Mucosa of stomach (tissue), 1 donor: ENCODE measurements at regions not wholly inside any gene's neighbourhood (a gene's known extent, or its start where the extent isn't known, plus 50 kb on each side); places are given as distances from the start of the nearest gene placed in this dataset.

Experiments used
- H3K27me3 ChIP-seq: one replicate; pipeline ENCODE4 v1.7.0; 2013; ENCODE audit warnings: mild to moderate bottlenecking, low read length; ENCODE audit not compliant: control insufficient read depth, insufficient read depth
- H3K36me3 ChIP-seq: one replicate; pipeline ENCODE4 v1.7.0; 2013; ENCODE audit warnings: low read length; ENCODE audit not compliant: control insufficient read depth, insufficient read depth
- H3K4me1 ChIP-seq: one replicate; pipeline ENCODE4 v1.7.0; 2013; ENCODE audit warnings: mild to moderate bottlenecking, low read length; ENCODE audit not compliant: control insufficient read depth, insufficient read depth
- H3K4me3 ChIP-seq: one replicate; pipeline ENCODE4 v1.7.0; 2013; ENCODE audit warnings: low read length
- H3K9ac ChIP-seq: one replicate; pipeline ENCODE4 v1.7.0; 2013; ENCODE audit warnings: mild to moderate bottlenecking, low read length, moderate library complexity
- H3K9me3 ChIP-seq: one replicate; pipeline ENCODE4 v1.7.0; 2013; ENCODE audit warnings: mild to moderate bottlenecking, low read length, moderate library complexity; ENCODE audit not compliant: control insufficient read depth
- donor health status: Pancreatic carcinoma.

DNA sequence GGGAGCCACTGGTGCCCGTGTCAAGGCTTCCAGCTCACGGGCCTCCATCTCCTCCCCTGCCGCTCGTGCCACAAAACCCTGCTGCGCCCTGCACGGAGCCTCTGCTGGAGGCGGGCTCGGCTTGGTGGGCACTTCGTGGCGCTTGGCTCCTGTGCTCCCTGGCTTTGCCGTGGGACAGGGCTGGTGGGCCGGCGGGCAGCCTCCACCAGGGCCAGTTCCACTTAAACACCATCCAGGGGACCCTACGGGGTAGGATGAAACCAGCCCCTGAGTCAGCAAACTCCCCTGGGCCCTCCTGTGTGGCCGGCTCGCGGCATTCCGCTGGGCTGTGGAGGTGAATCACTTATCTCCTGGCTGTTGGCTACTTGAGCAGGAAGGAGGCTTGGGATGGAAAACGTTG is 1304.6 kb downstream of the BRD1 start:
- Histone ChIP-seq H3K27me3 (no peaks in the 10 kb centered on the region), H3K4me1 (no peaks in the 10 kb centered on the region), H3K9me3 (no peaks in the 10 kb centered on the region), H3K36me3 (no peaks in the 10 kb centered on the region), H3K4me3 (no peak overlapping the region), H3K9ac (no peak overlapping the region)

DNA sequence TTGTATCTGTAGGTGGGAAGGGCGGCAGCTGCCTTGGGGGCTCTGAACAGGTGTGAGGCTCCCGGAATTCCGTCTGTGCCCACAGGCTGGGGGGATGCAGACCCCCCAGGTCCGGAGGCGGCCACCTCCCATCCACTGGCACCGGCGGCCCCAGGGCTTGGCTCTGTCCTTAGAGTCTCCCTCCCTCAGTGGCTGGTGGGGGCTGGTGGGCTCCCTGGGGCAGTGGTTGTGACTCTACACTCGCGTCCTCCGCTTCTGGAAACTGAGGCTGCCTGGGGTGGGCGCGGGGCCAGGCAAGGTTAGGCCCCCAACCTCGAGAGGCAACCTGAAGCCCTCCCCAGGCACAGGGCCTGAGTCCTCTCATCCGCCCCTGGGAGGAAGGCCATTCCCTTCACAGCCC is 1305.4 kb downstream of the BRD1 start:
- Histone ChIP-seq H3K27me3 (no peaks in the 10 kb centered on the region), H3K4me1 (no peaks in the 10 kb centered on the region), H3K9me3 (no peaks in the 10 kb centered on the region), H3K9ac (no peak overlapping the region), H3K36me3 (no peaks in the 10 kb centered on the region), H3K4me3 (no peak overlapping the region)

DNA sequence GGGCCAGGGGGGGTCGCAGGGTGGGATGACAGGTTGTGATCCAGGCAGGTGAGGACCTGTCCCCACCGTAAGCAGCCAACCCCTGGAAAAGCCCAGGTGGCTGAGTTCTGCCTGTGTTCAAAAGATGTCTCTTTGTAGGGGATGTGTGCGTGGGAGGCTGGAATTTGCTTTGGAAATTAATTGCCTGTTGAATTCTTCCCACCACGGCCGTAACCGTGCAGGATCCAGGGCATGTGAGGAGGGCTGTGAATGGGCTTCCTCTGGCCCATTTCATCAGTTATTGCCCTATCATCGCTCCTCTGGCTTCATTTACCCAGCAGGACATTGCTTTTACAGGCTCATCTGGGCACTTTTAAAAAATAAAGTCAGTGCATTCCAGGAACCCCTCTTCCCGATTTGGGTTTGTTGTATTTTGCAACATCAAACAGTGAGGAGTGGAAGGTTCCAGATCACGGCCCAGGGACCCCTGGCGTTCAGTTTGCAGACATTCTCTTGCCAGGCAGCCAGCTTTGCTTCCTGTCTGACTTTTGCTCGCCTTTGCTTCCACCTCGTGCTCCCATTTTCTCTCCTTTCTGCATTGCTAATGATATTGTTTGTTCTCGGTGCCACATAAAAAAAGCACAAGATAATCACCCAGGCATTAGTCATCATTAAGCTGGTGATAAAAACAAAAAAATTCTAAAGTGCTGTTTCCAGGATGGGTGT is 1306.6 kb downstream of the BRD1 start:
- Histone ChIP-seq H3K27me3 (no peaks in the 10 kb centered on the region), H3K36me3 (no peaks in the 10 kb centered on the region), H3K9ac (no peak overlapping the region), H3K4me3 (no peak overlapping the region), H3K9me3 (no peaks in the 10 kb centered on the region), H3K4me1 (no peaks in the 10 kb centered on the region)

DNA sequence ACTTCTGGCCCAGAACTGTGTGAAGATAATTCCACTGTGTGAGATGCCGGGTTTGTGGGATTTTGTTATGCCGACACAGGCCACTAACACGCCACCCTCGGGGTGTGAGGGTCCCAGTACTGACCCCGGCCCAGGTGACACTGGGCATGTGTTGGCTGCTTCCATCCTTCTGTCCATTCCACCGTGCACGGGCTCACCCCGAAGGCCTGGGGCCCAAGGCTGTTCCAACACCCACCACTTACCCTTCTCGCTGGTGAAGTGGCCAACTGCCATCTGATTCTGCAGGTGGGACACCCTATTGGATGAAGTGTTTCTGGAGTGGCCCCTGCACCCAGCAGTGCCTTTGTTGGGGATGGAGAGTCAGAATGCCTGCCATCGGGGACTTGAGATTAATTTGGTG is 1307.5 kb downstream of the BRD1 start:
- Histone ChIP-seq H3K9me3 (no peaks in the 10 kb centered on the region), H3K9ac (no peak overlapping the region), H3K36me3 (no peaks in the 10 kb centered on the region), H3K27me3 (no peaks in the 10 kb centered on the region), H3K4me1 (no peaks in the 10 kb centered on the region), H3K4me3 (no peak overlapping the region)

DNA sequence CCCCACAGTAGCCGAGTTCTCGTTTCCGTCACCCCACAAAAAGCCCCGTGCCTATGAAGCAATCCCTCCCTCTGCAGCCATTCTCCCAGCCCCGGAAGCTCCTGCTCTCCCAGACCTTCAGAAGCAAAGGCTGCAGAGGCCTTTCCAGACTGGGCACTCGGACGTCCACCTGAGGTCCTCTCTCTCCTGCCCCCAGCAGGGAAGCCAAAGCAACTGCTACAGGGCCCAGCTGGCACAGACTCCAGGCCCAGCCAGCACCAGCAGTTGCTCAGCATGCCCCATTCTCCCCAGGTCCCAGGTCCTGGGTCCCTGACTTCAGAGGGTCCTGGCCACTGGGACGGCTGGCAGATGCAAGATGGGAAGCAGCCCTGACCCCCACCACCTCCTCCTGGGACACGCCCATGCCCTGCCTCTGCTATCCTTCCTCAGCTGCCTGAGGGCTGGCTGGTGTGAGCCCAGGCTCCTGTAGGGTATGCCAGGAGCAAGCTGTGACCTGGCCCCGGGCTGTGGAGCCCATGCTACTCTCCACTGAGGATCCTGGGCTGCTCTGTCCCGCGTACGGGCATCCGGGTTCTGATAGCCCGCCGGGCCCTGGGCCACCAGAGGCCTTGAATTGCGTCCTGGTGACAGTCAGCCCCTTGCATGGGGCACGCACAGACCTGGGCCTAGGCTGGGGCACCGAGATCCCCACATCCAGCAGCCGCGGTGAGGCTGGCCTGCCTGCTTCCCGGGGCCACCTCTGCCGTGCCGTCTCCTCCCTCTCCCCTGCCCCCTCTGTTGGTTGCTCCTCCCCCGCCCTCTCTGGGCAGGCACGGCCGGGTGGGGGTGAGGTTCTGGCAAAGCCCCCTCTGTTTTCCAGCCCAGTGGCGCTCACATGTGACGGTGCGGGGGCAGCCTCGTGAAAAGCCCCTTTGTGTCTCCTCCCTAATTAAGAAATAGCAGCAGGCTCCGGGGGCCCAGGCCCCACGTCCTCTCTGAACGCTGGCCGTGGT is 1310.3 kb downstream of the BRD1 start:
- Histone ChIP-seq H3K36me3 (no peaks in the 10 kb centered on the region), H3K27me3 (no peaks in the 10 kb centered on the region), H3K9me3 (no peaks in the 10 kb centered on the region), H3K9ac (no peak overlapping the region), H3K4me3 (no peak overlapping the region), H3K4me1 (no peaks in the 10 kb centered on the region)

DNA sequence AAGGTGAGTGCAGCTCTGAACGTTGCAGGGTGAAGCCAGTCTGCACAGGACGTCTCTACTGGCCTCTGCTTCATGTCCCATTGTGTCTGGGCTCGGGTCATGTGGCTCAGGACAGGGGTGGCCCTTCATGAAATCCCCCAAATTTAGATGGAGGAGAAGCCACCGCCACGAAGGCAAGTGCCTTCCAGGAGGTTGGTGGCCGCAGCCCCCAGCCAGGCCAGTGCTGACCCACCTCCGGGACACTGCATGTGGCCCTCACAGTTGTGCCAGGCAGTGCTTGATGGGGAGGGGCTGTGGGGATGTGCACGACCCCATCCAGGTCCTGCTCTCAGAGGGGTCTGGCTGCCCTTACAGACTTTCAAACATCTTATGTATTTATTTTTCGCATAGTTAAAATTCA is 1311.1 kb downstream of the BRD1 start:
- Histone ChIP-seq H3K4me3 (no peak overlapping the region), H3K4me1 (no peaks in the 10 kb centered on the region), H3K36me3 (no peaks in the 10 kb centered on the region), H3K9me3 (no peaks in the 10 kb centered on the region), H3K27me3 (no peaks in the 10 kb centered on the region), H3K9ac (no peak overlapping the region)

DNA sequence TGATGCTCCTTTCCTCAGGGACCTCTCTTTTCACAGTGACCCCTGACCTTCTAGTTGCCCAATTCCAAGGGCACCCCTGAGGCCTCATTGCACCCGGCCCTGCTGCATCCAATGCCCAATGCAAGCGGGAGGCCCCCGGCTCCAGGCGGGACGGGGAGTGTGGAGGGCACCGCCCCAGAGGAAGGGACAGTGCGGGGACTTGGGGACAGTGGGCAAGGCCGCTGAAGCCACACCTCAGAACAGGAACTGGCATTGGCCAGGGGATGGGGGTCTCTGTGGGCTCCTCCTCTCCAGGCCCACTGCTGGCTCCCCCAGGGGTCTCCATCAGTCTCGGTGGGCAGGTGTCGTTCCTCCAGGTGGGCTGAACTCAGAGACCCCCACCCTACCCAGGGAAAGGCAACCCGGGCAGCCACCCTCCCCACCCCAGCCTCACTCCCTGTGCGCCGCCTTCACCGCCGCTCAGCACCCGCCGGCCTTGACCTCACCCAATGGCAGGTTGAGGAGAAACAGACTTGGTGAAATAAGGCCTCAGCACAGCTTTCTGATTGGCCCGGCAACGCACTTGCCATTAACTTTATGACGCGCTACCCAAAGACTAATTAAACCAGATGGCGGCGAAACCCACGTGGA is 1312.0 kb downstream of the BRD1 start:
- Histone ChIP-seq H3K9ac (no peak overlapping the region), H3K4me1 (no peaks in the 10 kb centered on the region), H3K36me3 (no peaks in the 10 kb centered on the region), H3K27me3 (no peaks in the 10 kb centered on the region), H3K4me3 (no peak overlapping the region), H3K9me3 (no peaks in the 10 kb centered on the region)

DNA sequence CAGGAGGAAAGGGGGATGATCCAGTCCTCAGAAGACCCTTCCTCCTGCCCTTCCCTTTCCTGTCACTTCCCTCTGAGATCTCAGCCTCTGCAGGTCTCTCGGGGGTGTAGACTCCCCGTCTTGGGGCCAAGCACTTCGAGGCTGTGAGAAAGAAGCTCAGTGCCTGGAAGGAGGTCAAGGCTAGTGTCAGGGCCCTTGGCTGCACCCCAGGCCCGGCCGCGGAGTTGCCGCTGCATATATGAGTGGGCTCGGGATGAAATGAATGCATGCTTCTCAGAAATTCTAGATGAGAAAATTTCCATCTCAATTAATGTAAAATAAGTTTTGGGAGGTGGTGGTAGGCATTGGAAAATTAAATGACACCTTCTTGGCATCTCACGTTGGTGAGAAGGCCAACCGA is 1313.7 kb downstream of the BRD1 start:
- Histone ChIP-seq H3K36me3 (no peaks in the 10 kb centered on the region), H3K27me3 (no peaks in the 10 kb centered on the region), H3K9ac (no peak overlapping the region), H3K4me1 (no peaks in the 10 kb centered on the region), H3K9me3 (no peaks in the 10 kb centered on the region), H3K4me3 (no peak overlapping the region)

DNA sequence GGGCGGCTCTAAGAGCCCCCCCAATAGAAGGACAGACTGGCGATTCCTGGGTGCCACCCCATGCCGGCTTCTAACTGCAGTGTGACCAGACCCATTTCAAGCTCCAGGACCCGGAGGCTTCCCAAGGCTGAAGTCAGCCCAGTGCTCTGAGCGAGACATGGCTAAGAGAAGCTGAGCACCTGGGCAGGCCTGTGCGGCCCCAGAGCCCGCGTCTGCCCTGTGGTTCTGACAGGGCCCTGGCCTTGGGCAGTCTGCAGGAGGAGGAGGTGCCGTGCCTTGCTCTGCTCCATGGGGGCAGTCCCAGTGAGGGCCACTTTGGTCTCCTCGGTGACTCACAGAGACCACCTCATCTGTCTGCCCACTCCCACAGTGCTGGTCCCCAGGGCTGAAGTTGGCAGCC is 1314.2 kb downstream of the BRD1 start:
- Histone ChIP-seq H3K27me3 (no peaks in the 10 kb centered on the region), H3K9me3 (no peaks in the 10 kb centered on the region), H3K4me1 (no peaks in the 10 kb centered on the region), H3K36me3 (no peaks in the 10 kb centered on the region), H3K9ac (no peak overlapping the region), H3K4me3 (no peak overlapping the region)

DNA sequence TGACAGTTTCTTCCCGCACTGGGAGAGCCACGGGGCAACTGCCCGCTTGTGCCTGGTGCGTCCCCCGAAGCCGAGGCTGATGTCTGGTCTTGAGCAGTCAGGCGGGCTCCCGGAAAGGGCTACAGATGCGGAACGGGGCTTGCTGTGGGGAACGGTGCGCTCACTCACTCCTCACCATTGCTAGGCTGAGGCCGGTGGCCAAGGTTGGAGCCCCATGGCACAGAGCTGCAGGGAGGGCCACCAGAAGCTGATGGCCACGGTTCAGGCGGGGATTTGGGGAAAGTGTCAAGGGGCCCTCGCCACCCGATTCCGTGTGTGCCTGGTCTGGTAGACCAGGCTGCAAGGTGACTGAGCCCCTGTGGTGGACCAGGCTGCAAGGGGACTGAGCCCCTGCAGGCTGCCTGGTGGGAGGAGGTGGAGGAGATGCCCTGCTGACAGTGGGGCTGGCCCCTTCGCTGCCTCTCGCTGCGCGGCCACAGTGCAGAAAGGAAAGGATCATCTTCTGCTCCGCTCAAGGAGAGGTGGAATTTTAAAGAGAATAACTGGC is 1315.8 kb downstream of the BRD1 start:
- Histone ChIP-seq H3K4me3 (no peak overlapping the region), H3K36me3 (no peaks in the 10 kb centered on the region), H3K9me3 (no peaks in the 10 kb centered on the region), H3K4me1 (no peaks in the 10 kb centered on the region), H3K9ac (no peak overlapping the region), H3K27me3 (no peaks in the 10 kb centered on the region)

DNA sequence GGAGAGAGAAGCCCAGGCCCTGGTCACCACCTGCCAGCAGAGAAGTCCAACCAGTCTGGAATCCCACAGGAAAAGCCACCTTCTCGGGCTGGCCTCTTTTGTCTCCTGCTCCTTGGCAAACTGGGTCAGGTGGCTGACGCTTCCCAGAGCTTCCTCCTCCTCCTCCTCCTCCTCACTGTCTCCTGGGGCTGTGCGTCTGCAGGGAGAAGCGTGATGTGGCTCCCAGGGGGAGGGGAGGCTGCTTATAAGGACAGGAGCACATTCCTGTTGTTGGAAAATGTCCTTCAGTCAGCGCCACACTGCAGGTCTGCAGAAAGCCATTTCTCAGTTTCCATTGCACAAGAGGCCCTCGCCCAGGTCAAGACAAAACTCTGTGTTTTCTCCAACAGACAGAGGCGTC is 1316.5 kb downstream of the BRD1 start:
- Histone ChIP-seq H3K4me1 (no peaks in the 10 kb centered on the region), H3K9ac (no peak overlapping the region), H3K27me3 (no peaks in the 10 kb centered on the region), H3K36me3 (no peaks in the 10 kb centered on the region), H3K4me3 (no peak overlapping the region), H3K9me3 (no peaks in the 10 kb centered on the region)

DNA sequence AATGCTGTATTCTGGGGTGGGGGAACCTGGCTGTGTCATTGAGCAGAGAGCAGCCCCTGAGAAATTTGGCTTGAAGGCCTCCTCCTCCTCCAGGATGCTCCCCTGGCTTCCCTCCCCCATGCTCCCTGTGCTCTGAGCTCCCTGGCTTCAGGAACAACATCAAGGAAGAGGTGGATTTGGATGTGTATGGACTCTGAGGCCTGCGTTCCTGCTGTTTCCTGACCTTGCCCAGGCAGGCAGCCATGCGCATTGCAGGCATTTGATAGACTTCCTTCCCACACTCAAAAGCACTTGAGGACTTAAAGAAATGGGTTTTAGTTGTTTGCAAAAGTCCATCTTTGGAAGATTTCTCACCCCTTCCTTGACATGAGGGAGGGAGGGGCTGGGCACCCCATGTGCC is 1317.1 kb downstream of the BRD1 start:
- Histone ChIP-seq H3K27me3 (no peaks in the 10 kb centered on the region), H3K4me3 (no peak overlapping the region), H3K36me3 (no peaks in the 10 kb centered on the region), H3K9me3 (no peaks in the 10 kb centered on the region), H3K4me1 (no peaks in the 10 kb centered on the region), H3K9ac (no peak overlapping the region)
